HG03457 (cell line): ENCODE measurements at regions not wholly inside any gene's neighbourhood (a gene's known extent, or its start where the extent isn't known, plus 50 kb on each side); places are given as distances from the start of the nearest gene placed in this dataset.
"Not testable (repeated sequence)": the region's sequence is repeated elsewhere in the genome, so short reads cannot be mapped to it uniquely, and the experiment has no call there.

Experiments used
- ATAC-seq: cut with Tn5 transposase; IDR thresholded peaks from one replicate; pipeline ENCODE4 v1.9.1; 2021; ENCODE audit warnings: moderate number of reproducible peaks; ENCODE audit not compliant: unreplicated experiment

DNA sequence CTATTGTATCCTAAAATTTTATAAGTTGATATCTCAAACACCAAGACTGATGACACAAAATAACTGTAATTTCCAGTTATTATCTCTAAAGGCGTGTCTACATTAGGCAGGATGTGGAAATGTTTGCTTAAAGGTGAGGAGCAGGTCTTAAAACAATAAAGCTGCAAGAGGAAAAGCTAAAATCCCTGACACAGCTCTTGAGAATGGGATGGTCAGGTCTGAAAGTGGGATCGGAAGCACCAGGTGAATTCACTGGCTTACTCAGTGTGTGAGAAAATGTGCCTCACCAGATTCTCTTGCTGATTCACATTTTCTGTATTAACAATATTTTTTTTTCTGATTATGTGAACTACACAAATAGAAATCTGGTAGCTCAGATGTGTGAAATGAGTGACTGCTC lies 421.9 kb upstream of the ADAMTS5 start:
- no peak for ATAC-seq

DNA sequence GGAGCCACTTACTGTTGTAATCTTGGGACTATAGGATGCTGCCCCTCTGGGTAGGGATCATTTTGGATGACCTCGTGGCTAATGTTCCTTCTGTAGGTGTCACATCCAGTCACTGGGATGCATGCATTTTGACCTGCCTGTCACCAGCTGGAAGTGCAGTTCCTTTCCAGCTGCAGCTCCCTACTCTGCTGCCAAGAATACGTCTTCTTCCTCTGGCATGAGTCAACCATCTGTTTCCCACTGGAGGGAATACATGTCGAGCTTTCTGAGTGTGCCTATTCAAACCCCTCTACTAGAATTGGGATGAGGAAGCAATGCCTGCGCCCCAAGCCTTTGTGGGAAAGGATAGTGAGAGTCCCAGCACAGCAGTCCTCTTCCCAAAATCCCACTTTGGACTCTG lies 415.5 kb upstream of the ADAMTS5 start:
- no peak for ATAC-seq

- ATAC-seq, result no peak
These were observed 413.4 kb upstream of the ADAMTS5 start for GRCh38 chr21:27380303-27380702.

DNA sequence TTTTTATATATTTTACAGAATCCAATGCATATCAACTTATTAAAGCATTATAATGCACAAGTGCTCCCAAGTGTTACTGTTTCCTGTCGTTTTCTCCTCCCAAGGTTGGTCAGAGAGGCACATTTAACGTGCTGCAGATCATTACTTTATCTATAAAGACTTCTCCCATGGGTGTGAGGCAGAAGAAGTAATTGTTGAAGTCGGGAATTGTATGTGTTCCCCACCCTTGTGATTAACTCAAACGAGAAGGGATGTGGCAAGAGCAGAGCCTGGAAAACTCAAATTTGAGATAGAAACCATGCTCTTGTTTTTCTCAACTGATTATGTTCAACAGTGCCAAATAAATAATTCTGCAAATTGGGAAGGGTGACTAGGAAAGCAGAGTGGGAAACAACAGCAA lies 412.5 kb upstream of the ADAMTS5 start:
- ATAC-seq, result no peak

- no peak for ATAC-seq
These were observed 405.5 kb upstream of the ADAMTS5 start for GRCh38 chr21:27372381-27372780.

- no peak for ATAC-seq
These were observed 405.1 kb upstream of the ADAMTS5 start for GRCh38 chr21:27371975-27372331.

DNA sequence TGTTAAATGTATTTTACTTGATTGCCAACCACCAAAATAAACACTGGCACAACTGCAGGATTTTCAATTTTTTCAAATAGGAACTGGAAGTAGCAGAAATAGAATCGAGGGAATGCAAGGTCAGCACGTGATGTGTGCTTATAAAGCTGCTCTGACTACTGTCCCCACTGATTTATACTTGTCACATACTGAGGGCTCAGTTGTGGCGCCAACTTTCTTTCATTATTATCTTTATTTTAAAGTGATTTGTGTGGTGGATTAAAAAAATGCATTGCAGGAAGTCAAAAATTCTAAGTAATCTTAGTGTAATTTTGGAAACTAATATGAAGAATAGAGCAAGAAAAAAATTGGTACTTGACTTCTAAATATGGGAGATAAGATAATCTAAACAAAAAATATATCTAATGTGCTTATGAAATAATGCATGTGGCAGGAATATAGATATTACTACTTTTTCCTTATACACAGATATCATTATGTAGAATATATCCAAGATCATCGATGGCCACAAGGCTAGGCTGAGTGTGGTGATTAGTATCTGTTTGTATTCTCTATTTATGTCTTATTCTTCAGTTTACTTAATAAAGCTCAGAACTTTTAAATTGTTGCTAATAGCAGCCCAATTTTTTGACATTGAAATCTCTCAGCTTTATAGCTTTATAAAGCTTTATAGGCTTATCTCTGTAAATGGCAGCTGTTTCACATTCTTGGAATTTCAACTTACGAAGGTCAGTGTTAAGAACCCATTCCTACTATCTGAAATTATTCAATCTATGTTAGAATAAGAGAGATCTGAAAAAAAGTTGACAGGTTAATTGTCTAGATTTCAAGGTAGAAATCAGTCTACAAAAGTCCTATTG lies 404.5 kb upstream of the ADAMTS5 start:
- no peak for ATAC-seq

- ATAC-seq, result no peak
These were observed 403.2 kb upstream of the ADAMTS5 start for GRCh38 chr21:27369978-27370571.

DNA sequence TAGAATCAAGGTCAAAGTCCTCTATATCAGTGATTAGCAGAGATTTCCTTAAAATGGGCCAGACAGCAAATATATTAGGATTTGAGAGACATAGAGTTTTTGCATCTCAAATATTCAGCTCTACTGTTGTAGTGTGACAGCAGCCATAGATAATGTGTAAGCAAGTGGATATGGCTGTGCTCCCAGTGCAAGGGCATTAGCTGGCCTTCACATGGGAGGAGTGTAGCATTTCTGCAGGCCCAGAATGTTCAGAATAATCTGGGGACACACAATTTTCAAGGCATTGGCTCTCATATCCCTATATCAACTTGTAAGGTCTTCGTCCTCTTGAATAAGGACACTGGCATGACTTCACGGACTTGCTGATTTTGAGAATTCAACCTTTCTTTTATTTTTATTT lies 402.3 kb upstream of the ADAMTS5 start:
- ATAC-seq, result no peak

GRCh38 chr21:27366646-27367235 lies 399.9 kb upstream of the ADAMTS5 start:
- no peak for ATAC-seq

DNA sequence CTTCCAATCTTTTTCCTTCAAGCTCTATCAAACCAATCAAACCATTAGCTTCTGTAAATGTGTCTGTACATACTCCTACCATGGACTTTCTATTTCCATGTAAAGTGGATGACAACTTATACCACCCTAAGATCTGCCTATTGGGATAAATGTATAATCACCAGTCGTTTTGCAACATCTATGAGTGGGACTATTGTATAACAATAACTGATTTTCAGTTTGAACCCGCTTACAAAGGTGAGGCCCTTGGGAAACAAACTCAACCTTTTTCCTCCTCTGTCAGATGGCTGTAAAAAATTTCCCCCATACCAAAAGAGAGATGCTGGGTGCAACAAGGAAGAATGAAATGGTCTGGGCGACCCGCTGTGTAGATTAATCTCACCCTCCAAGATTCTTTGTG lies 399.1 kb upstream of the ADAMTS5 start:
- no peak for ATAC-seq

- no peak for ATAC-seq
These were observed 398.5 kb upstream of the ADAMTS5 start for GRCh38 chr21:27365394-27365793.

- ATAC-seq, result no peak
These were observed 397.0 kb upstream of the ADAMTS5 start for GRCh38 chr21:27363719-27364477.

GRCh38 chr21:27362249-27362648 lies 395.4 kb upstream of the ADAMTS5 start:
- ATAC-seq, result no peak

DNA sequence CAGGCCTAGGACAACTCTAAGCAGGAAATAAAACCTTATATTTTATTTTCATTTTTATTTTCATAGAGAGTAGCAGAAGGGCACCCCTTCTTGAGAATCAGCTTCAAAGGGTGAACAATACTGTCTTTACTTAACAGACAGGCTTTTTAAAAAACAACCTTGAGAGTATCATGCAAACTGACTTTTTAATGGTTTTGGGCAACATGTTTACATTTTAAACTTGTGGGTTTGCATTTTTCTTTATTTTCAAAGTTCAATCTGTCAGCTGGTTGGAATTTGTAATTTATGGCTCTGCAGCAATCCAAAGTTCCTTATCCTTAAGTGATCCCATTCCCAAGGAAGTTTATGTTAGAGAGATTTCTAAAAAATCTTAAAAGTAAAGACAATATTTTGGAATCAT lies 392.3 kb upstream of the ADAMTS5 start:
- ATAC-seq, result no peak

DNA sequence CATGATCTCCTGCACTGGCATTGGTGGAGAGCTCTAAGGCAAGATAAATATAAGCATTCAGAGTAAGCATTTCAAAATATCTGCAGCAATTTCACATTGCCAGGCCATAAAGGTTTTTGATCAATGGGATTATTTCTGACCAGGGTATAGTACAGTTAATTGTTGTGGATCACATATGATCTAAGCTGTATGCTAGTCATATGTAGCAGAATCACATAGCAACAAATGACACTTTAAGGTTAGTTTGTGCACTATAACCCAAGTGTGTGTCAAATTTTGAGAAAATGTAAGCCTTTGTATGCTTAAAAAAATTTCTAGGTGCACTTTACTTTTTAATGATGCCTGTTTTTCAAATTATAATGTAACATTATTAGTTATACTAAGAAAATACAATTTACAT lies 386.0 kb upstream of the ADAMTS5 start:
- no peak for ATAC-seq

DNA sequence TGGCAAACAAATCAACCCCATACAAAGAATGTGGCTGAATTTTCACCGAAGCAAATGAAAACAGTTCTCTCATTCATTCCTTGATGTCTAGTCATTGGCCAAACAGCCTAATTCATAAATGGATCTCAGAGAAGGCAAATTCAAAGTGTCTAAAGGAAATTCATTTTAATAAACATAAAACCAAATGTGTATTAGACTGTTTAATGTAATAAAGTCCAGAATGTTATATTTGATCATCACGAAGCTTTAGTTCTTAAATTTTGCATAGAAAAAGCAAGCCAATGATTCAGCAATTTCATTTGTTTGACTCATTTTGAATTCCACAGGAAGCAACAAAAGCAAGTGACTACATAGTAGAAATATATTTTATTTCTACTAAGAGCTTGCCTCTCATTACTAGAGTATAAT lies 379.2 kb upstream of the ADAMTS5 start:
- no peak for ATAC-seq

- no peak for ATAC-seq
These were observed 373.0 kb upstream of the ADAMTS5 start for GRCh38 chr21:27339902-27340301.

- ATAC-seq, result not testable (repeated sequence)
These were observed 371.1 kb upstream of the ADAMTS5 start for GRCh38 chr21:27338007-27338406.

GRCh38 chr21:27333096-27333495 lies 366.2 kb upstream of the ADAMTS5 start:
- no peak for ATAC-seq

DNA sequence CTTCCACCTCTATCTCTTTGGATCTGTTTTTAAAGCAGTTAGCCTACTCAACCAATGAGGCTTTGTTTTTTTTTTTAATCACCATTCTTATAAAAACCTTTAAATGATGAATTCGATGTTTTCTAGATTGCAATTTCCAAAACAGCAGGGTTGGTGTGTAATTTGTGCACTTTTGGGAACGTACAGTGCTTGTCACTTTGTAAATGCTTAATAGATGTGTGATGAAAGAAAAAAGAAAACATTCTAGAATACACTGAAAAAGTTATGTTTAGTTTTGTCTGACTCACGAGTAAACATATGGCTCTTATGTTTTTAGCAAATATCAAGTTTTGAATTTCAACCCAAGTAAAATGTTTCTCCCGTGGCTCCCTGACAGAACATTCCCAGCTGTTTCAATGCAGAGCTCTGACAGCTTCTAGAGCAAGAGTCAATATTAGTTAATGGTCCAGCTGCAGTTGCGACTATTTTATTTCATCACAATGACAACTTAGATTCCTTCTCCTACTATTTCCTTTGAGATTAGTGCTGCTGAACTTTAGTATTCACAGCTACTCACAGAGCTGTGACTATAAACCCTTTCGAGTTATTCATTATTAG lies 362.5 kb upstream of the ADAMTS5 start:
- ATAC-seq, result no peak
